ENCODE measurements at regions not wholly inside any gene's neighbourhood (a gene's known extent, or its start where the extent isn't known, plus 50 kb on each side); places are given as distances from the start of the nearest gene placed in this dataset.

- ATAC-seq (replicated peaks) (no peak), DNase-seq (no peak)
- no peak overlapping the region for H3K4me3 Mint-ChIP-seq
- no peak overlapping the region for H3K27ac Mint-ChIP-seq
- H3K27me3 Mint-ChIP-seq, result peaks cover 0 to 4% of the 10 kb centered on the region in 2 donors
- no peaks in the 10 kb centered on the region for H3K9me3 Mint-ChIP-seq
- no peaks in the 10 kb centered on the region for H3K36me3 Mint-ChIP-seq (ENCODE audit: insufficient read depth)
- H3K4me1 Mint-ChIP-seq (ENCODE audit: low read depth in 2 of 2), result peaks cover 2 to 14% of the 10 kb centered on the region in 2 donors
These were observed 66.1 kb upstream of the ARID2 start for GRCh38 chr12:45663455-45663854.

- ATAC-seq (replicated peaks) (no peak), DNase-seq (no peak)
- Mint-ChIP-seq H3K36me3 (ENCODE audit: insufficient read depth) (no peaks in the 10 kb centered on the region), H3K27ac (peak overlapping the region in 1 of 2 donors; percentile 6), H3K9me3 (no peaks in the 10 kb centered on the region), H3K4me3 (no peak overlapping the region), H3K27me3 (no peaks in the 10 kb centered on the region), H3K4me1 (ENCODE audit: low read depth in 2 of 2) (peaks cover 11 to 35% of the 10 kb centered on the region in 2 donors)
These were observed 63.6 kb upstream of the ARID2 start for GRCh38 chr12:45665941-45666340.

GRCh38 chr12:45666396-45666795 is 63.1 kb upstream of the ARID2 start:
- DNase-seq, result no peak
- no peaks in the 10 kb centered on the region for H3K36me3 Mint-ChIP-seq (ENCODE audit: insufficient read depth)
- H3K4me3 Mint-ChIP-seq, result no peak overlapping the region
- peaks cover 11 to 35% of the 10 kb centered on the region in 2 donors for H3K4me1 Mint-ChIP-seq (ENCODE audit: low read depth in 2 of 2)
- ATAC-seq (replicated peaks), result no peak
- no peaks in the 10 kb centered on the region for H3K9me3 Mint-ChIP-seq
- H3K27ac Mint-ChIP-seq, result peak overlapping the region in 1 of 2 donors; percentile 6
- no peaks in the 10 kb centered on the region for H3K27me3 Mint-ChIP-seq

DNA sequence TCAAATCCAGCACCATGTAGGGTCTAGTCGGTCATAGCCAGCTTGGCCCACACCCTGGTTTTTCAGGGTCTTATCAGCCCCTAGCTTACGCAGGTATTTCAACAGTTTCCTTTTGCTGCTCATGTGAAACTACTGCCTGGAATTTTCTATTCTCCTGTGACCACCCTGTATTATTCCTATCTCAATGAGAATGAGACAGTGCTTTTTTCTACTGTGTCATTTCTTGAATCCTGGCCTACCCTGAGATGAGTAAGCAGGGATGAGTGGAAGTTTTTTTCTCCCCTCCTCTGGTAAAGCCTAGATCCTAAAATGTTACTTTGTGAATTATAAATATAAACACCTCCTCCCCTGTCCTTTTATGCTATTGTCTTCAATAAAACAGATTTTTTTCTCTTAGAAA is 62.7 kb upstream of the ARID2 start:
- Mint-ChIP-seq H3K36me3 (ENCODE audit: insufficient read depth) (no peaks in the 10 kb centered on the region), H3K27ac (peak overlapping the region in 1 of 2 donors; percentile 45), H3K27me3 (no peaks in the 10 kb centered on the region), H3K9me3 (no peaks in the 10 kb centered on the region), H3K4me1 (ENCODE audit: low read depth in 2 of 2) (peaks cover 11 to 35% of the 10 kb centered on the region in 2 donors), H3K4me3 (no peak overlapping the region)
- ATAC-seq (replicated peaks), result no peak
- no peak for DNase-seq

DNA sequence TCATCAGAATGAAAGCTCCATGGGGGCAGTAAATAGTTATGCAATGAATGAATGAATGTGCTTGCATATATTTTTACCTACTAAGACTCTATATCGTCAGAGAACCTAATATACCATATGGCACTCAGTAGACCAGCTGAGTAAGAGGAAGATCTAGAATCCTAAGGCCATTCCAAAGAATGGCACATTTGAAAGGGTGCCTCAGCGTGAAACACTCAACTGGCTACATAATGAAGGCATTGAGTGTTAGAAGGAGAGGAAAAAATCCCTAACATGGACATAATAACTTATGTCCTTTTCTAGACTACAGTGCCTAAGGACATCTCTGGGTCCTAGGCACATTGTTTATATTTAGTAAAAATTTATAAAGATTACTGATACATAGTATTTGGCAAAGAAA is 61.7 kb upstream of the ARID2 start:
- no peaks in the 10 kb centered on the region for H3K27me3 Mint-ChIP-seq

DNA sequence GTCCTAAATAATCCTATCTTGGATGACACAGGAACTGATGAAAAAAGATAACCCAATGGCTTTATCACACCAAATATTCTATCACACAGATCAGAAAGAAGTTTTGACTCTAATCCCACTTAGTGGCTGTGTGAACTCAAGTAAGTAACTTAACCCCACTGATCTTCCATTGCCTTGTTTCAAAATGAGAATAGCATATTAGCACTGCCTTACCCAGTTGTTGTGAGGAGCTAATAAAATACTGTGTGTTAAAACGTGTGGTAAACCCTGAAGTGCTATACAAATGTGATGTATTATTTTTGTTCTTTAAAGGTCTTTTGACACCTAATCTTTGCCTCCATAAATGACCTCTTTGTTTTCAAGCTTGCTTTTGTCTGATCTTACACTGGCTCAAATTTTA is 60.9 kb upstream of the ARID2 start:
- Mint-ChIP-seq H3K27ac (peak overlapping the region; percentile 95 to 99), H3K36me3 (ENCODE audit: insufficient read depth) (no peaks in the 10 kb centered on the region), H3K9me3 (no peaks in the 10 kb centered on the region), H3K27me3 (no peaks in the 10 kb centered on the region), H3K4me3 (peak overlapping the region; percentile 76 to 87), H3K4me1 (ENCODE audit: low read depth in 2 of 2) (peaks cover 11 to 35% of the 10 kb centered on the region in 2 donors)
- ATAC-seq (replicated peaks) (peak; percentile 10), DNase-seq (no peak)

More for the DNA sequence above, 61.7 kb upstream of the ARID2 start:
- Mint-ChIP-seq H3K4me1 (ENCODE audit: low read depth in 2 of 2) (peaks cover 11 to 35% of the 10 kb centered on the region in 2 donors), H3K36me3 (ENCODE audit: insufficient read depth) (no peaks in the 10 kb centered on the region), H3K9me3 (no peaks in the 10 kb centered on the region), H3K27ac (peak overlapping the region in 1 of 2 donors; percentile 99), H3K4me3 (no peak overlapping the region)
- ATAC-seq (replicated peaks), result no peak
- no peak for DNase-seq

DNA sequence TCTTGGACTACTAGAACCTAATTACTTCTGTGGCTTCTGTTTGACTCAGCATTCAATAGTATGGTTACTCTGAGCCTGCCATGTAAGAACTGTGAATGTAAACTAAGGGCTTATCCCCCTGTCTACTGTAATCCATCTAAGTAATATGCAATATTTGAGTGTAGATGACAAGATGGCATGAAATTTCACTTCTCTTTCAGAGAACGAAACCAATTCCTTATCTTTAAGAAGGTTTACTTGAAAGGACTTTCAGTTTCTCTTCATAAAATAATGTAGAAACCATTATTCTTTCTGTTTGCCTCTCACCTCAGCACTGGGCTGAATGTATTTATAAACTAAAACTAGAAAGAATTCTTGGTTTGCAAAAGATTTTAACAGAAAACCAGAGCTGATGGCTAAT is 60.4 kb upstream of the ARID2 start:
- no peak for DNase-seq
- peaks cover 11 to 35% of the 10 kb centered on the region in 2 donors for H3K4me1 Mint-ChIP-seq (ENCODE audit: low read depth in 2 of 2)
- peak; percentile 63 for ATAC-seq (replicated peaks)
- H3K9me3 Mint-ChIP-seq, result no peaks in the 10 kb centered on the region
- no peaks in the 10 kb centered on the region for H3K36me3 Mint-ChIP-seq (ENCODE audit: insufficient read depth)
- no peaks in the 10 kb centered on the region for H3K27me3 Mint-ChIP-seq
- H3K4me3 Mint-ChIP-seq, result peak overlapping the region; percentile 76 to 87
- peak overlapping the region; percentile 95 to 99 for H3K27ac Mint-ChIP-seq

- Mint-ChIP-seq H3K27ac (peak overlapping the region in 1 of 2 donors; percentile 99), H3K36me3 (ENCODE audit: insufficient read depth) (no peaks in the 10 kb centered on the region), H3K4me3 (peak overlapping the region in 1 of 2 donors; percentile 87), H3K4me1 (ENCODE audit: low read depth in 2 of 2) (peaks cover 11 to 35% of the 10 kb centered on the region in 2 donors), H3K9me3 (no peaks in the 10 kb centered on the region), H3K27me3 (no peaks in the 10 kb centered on the region)
- DNase-seq (no peak), ATAC-seq (replicated peaks) (no peak)
These were observed 59.7 kb upstream of the ARID2 start for GRCh38 chr12:45669792-45670191.

GRCh38 chr12:45670346-45671065 is 59.0 kb upstream of the ARID2 start:
- H3K36me3 Mint-ChIP-seq (ENCODE audit: insufficient read depth), result no peaks in the 10 kb centered on the region
- H3K27ac Mint-ChIP-seq, result no peak overlapping the region
- DNase-seq (peak in 1 of 3 experiments; percentile 5), ATAC-seq (replicated peaks) (peak; percentile 87)
- no peaks in the 10 kb centered on the region for H3K27me3 Mint-ChIP-seq
- peaks cover 11 to 35% of the 10 kb centered on the region in 2 donors for H3K4me1 Mint-ChIP-seq (ENCODE audit: low read depth in 2 of 2)
- peak overlapping the region; percentile 9 to 87 for H3K4me3 Mint-ChIP-seq
- no peaks in the 10 kb centered on the region for H3K9me3 Mint-ChIP-seq

DNA sequence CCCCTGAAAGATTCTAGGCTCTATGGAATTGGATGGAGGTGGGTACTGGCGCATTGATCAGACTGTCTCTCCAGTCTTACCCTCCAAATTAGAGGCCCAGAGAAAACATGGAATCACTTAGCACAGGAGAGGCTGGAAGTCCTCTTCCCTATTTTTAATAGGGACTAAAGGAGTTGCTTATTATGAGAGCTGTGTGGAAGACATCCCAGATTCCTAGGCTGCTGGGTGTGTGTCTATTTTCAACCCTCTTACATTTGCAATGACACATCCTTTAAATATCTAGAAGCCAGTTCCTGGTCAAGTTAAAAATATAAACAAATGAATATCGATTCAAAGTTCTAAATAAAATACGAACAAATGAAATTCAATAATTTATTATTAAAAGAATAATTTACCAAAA is 58.3 kb upstream of the ARID2 start:
- ATAC-seq (replicated peaks) (no peak), DNase-seq (no peak)
- H3K27me3 Mint-ChIP-seq, result no peaks in the 10 kb centered on the region
- no peaks in the 10 kb centered on the region for H3K36me3 Mint-ChIP-seq (ENCODE audit: insufficient read depth)
- peaks cover 11 to 33% of the 10 kb centered on the region in 2 donors for H3K4me1 Mint-ChIP-seq (ENCODE audit: low read depth in 2 of 2)
- no peak overlapping the region for H3K27ac Mint-ChIP-seq
- no peak overlapping the region for H3K4me3 Mint-ChIP-seq
- no peaks in the 10 kb centered on the region for H3K9me3 Mint-ChIP-seq

- Mint-ChIP-seq H3K4me3 (no peak overlapping the region), H3K4me1 (ENCODE audit: low read depth in 2 of 2) (peaks cover 0 to 12% of the 10 kb centered on the region in 2 donors), H3K9me3 (no peaks in the 10 kb centered on the region), H3K36me3 (ENCODE audit: insufficient read depth) (no peaks in the 10 kb centered on the region), H3K27me3 (no peaks in the 10 kb centered on the region), H3K27ac (no peak overlapping the region)
- ATAC-seq (replicated peaks) (no peak), DNase-seq (no peak)
These were observed 55.1 kb upstream of the ARID2 start for GRCh38 chr12:45674181-45674977.

- Mint-ChIP-seq H3K27ac (no peak overlapping the region), H3K4me3 (no peak overlapping the region), H3K9me3 (no peaks in the 10 kb centered on the region), H3K27me3 (no peaks in the 10 kb centered on the region), H3K36me3 (ENCODE audit: insufficient read depth) (no peaks in the 10 kb centered on the region), H3K4me1 (ENCODE audit: low read depth in 2 of 2) (peaks cover 0 to 3% of the 10 kb centered on the region in 2 donors)
- DNase-seq (no peak), ATAC-seq (replicated peaks) (no peak)
These were observed 54.0 kb upstream of the ARID2 start for GRCh38 chr12:45675534-45675933.
